H7 (cell line): ENCODE measurements at regions not wholly inside any gene's neighbourhood (a gene's known extent, or its start where the extent isn't known, plus 50 kb on each side); places are given as distances from the start of the nearest gene placed in this dataset.
A peak's percentile ranks its signal among the peaks of the same experiment; 100 is the strongest.
"Not testable (repeated sequence)": the region's sequence is repeated elsewhere in the genome, so short reads cannot be mapped to it uniquely, and the experiment has no call there.

ENCODE experiments used
- DNase-seq: peaks from one replicate; pipeline ENCODE4 v3.0.0; 2012
- H3K27me3 ChIP-seq: 2 replicates; pipeline ENCODE4 v1.6.0; 2011; ENCODE audit warnings: mild to moderate bottlenecking, low read length; ENCODE audit not compliant: control insufficient read depth, insufficient read depth
- H3K36me3 ChIP-seq: replicated peaks from 2 replicates; pipeline ENCODE4 v1.5.1; 2011; ENCODE audit warnings: low read length; ENCODE audit not compliant: control insufficient read depth, insufficient read depth
- H3K4me3 ChIP-seq: 2 replicates; pipeline ENCODE4 v1.5.1; 2011; ENCODE audit warnings: low read depth, mild to moderate bottlenecking, control low read depth, low read length, moderate library complexity; ENCODE audit not compliant: insufficient read depth

DNA sequence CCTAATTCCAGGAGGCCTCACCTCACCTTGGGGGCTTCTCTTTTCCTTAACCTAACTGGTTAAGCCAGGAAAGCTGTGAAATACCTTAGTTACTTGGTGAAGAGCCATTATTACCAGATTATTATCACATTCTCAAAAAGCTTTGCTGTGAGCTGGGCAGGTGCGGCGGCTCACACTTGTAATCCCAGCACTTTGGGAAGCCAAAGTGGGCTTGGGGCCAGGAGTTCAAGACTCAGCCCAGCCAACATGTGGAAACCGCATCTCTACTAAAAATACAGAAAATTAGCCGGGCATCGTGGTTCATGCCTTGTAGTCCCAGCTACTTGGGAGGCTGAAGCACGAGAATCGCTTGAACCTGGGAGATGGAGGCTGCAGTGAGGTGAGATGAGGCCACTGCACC is 102.4 kb upstream of the KLF6 start:
- no peaks in the 10 kb centered on the region for H3K27me3 ChIP-seq
- no peak for DNase-seq
- H3K4me3 ChIP-seq = no peak overlapping the region
- H3K36me3 ChIP-seq = no peaks in the 10 kb centered on the region; the same call in 1 of the 2 replicates

DNA sequence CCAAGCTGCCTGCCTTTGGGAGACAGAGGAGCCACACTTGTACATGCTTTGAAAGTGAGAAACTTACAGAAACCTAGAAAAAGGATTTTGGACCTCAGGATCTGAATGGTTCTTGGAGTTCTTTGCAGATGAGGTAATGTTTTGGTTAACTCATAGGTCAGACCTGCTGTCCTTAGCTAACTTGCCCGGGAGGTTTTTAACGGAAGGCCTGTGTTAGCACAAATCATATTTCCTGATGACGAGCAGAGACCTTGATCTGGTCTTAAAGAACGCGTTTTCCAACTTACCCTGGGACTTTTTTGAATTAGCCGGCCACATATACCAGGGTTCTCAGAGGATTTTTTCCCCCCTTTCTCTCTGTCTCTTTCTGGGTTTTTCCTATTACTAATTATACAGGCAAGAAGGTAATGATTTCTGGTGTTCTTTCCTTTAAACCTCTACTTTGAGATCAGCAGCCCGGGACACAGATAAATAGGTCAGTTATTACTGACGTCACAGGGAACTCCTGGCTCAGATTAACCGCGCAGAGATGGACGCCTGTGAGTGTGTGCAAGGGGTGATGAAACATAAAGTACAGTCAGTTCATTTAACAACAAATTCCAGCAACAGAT is 101.7 kb upstream of the KLF6 start:
- no peak for DNase-seq
- H3K4me3 ChIP-seq = no peak overlapping the region

DNA sequence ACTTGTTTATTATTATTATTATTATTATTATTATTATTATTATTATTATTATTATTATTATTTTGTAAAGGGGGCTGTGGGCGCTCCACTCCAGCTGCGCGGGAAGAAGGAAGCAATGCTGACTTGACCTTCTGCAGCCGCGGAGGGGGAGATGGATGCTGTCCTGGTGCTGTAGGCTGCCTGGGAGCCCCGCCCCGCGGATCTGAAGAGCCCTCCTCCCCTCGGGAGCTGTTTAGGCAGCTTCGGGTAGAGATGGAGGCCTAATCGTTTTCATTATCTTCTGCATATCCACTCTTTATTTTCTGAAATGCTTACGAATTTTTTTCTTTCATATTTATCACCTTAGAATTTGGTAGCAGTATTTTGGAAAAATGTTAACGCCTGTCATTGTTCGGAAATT is 101.2 kb upstream of the KLF6 start:
- Histone ChIP-seq H3K27me3 (no peaks in the 10 kb centered on the region), H3K4me3 (no peak overlapping the region), H3K36me3 (no peaks in the 10 kb centered on the region; the same call in 1 of the 2 replicates)
- peak; percentile 76 for DNase-seq

More for the DNA sequence above, 101.7 kb upstream of the KLF6 start:
- H3K27me3 ChIP-seq = no peaks in the 10 kb centered on the region
- no peaks in the 10 kb centered on the region; the same call in 1 of the 2 replicates for H3K36me3 ChIP-seq

DNA sequence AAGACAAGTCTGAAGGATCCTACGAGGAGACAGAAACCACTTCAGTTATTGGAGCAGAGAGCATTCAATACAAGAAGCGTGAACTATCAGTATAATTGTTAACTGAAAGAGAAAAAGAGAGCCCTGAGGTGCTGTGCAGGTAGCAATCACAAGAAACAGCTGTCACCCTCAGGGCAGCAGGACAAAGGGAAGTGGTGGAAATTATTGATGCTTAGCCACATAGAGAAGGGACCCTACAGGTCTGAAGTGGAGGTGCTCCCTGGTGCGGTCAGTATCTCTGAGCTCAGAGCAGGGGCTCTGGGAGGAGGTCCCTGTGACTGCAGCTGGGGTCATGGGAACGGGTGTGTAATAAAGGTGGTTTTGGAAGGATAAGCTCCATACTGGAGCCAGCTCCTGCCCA is 97.8 kb upstream of the KLF6 start:
- DNase-seq = no peak
- H3K36me3 ChIP-seq = no peaks in the 10 kb centered on the region
- no peaks in the 10 kb centered on the region for H3K27me3 ChIP-seq
- no peak overlapping the region for H3K4me3 ChIP-seq

DNA sequence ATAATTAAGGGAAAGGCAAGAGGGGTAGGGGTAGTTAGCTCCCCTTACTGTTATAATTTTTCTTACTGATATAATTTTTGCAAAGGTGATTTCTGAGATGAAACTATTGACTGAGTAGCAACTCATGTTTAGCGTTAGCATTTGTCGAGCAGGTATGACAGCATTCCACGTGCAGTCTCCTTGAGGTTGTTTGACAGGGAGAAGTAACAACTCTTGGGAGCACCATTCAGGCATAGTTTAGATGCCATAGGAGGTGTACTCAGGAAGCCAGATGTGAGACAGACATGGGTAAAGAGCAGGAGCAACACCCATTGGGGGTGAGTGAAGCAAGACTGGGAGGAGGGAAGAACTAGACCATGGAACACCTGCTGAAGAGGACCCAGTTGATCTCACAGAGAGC is 96.6 kb upstream of the KLF6 start:
- DNase-seq = no peak
- Histone ChIP-seq H3K27me3 (no peaks in the 10 kb centered on the region), H3K4me3 (no peak overlapping the region), H3K36me3 (no peaks in the 10 kb centered on the region)

DNA sequence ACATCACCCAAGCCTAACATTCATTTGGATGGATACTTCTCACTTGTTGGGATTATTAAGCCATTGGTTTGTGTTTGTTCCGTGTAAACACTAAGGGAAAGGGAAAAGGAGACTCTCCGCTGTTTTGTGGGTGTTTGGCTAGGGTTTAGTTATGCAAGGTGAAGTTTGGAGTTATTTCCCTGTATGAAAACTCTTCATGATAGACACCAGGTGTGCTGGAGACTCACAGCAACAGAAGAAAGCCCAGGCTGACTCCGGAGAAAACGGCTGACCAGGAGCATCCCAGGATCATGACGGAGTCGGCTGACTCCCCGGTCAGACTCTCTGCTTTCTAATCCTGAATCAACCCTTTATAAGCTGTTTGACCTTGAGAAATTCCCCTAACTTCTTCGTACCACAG is 94.1 kb upstream of the KLF6 start:
- Histone ChIP-seq H3K4me3 (no peak overlapping the region), H3K36me3 (no peaks in the 10 kb centered on the region), H3K27me3 (no peaks in the 10 kb centered on the region)
- DNase-seq = no peak

DNA sequence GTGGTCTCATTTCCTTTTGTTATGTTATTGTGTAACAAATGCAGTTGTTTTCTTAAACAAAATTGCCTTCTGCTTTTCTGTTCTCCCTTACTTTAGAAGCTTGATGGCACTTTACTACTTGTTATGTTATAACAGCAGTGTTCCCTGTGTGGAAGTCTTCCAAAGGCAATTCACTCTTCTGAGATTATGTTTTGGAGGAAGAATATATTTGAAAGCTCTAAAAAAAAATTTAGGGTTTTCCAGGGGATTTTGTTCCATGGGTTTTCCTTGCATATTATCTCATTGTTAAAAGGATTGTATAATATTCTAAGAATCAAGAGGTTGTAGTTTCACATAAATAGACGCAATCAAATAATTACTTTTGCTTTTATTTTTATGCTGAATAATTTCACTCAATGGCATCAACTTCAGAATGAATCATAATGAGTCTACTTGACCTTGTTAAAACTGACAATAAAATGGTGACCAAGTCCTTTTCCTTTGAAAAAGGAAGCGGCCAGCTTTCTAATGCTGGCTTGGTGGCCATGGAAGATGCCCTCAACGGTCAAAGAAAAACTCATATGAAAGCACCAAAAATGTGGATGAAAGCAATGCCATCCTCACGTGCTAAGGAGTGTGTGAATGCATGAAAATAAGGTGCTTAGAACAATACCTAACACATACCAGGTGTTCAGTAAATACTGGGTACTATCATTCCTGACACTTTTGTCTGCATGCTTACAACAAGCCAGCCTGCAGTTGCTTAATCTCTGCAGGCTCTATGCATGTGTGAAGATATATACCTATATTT is 92.4 kb upstream of the KLF6 start:
- no peak for DNase-seq
- Histone ChIP-seq H3K27me3 (no peaks in the 10 kb centered on the region), H3K4me3 (no peak overlapping the region), H3K36me3 (no peaks in the 10 kb centered on the region)

DNA sequence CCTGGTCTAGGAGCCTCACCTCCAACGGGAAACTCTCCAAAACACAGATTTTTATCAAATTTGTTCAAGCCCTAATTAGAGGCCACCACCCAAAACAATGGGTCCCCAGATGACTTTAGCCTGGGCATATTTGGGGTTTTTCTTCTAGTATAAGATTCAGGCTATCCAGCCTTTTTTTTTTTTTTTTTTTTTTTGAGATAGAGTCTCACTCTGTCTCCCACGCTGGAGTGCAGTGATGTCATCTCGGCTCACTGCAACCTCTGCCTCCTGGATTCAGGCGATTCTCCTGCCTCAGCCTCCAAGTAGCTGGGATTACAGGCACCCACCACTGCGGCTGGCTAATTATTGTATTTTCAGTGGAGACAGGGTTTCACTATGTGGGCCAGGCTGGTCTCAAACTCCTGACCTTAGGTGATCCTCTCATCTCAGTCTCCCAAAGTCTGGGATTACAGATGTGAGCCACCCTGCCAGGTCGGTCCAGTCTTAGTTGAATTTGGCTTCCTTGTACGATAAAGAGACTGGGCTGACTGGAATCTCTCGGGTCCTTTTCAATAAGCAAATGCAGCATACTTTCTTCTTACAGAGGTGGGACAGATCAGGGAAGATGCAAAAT is 91.4 kb upstream of the KLF6 start:
- no peak overlapping the region for H3K4me3 ChIP-seq
- no peak for DNase-seq
- H3K36me3 ChIP-seq = no peaks in the 10 kb centered on the region
- no peaks in the 10 kb centered on the region for H3K27me3 ChIP-seq

DNA sequence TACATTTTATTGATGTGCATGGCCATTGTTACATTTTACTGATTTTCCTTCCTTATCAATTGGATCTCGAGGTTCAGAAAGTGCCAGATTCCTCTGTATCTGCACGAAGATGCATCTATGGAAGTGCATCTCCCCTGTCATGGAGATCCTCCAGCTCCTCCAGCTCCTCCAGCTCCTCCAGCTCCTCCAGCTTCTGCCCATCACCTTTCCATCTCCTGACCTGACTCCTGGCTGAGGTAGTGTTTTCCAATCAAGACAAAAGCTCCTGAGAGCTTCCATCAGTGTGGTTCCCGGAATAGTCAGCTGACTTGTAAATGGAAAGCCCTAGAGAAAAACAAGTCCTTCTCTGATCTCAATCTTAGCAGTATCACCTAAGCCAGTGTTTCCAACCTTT is 90.8 kb upstream of the KLF6 start:
- no peaks in the 10 kb centered on the region for H3K36me3 ChIP-seq
- no peak for DNase-seq
- no peak overlapping the region for H3K4me3 ChIP-seq
- no peaks in the 10 kb centered on the region for H3K27me3 ChIP-seq

DNA sequence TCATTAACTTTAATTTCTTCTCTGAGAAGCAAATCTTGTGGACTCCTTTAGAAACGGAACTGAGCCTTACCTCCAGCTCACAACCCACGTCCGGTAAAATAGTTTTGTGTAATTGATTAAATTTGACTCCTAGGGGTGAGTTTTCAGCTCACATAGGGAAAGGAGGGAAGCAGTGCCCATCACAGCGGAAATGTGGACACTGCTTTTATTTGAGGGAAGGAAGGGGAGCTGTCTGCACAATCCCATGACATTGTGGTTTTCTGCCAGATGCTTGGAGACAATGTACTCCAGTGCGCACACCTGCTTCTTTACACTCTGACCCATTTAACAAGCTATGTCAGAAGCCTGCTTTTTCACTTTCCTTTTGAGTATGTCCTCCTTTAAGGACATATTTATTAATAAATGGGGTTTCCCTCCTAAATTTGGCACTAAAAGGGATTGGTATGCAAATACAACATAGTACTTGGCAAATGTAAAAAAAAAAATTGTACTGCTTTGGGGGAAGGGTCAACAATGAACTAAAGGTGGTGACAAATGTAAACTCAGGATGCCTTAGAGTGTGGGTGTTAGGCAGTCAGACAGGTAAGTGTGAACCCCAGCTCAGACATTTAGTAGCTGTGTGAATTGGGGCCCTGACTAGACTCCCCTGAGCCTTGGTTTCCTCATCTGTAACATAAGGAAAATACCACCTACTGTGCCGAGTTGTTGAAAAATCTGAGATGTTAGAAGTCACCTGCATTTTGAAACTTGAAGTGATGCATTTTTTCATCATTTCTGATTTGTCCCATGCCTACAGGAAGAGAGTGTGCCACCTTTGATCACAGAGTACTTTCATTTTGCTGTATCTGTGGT is 90.2 kb upstream of the KLF6 start:
- Histone ChIP-seq H3K4me3 (no peak overlapping the region), H3K36me3 (no peaks in the 10 kb centered on the region), H3K27me3 (no peaks in the 10 kb centered on the region)
- DNase-seq = no peak

DNA sequence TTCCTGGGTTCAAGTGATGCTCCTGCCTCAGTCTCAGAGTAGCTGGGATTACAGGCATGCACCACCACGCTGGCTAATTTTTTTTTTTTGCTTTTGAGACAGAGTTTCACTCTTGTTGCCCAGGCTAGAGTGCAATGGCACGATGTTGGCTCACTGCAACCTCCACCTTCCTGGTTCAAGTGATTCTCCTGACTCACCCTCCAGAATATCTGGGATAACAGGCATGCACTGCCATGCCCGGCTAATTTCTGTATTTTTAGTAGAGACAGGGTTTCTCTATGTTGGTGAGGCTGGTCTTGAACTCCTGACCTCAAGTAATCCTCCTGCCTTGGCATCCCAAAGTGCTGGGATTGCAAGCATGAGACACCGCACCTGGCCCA is 89.6 kb upstream of the KLF6 start:
- H3K36me3 ChIP-seq, H3K27me3 ChIP-seq, H3K4me3 ChIP-seq, DNase-seq: not testable (repeated sequence)

DNA sequence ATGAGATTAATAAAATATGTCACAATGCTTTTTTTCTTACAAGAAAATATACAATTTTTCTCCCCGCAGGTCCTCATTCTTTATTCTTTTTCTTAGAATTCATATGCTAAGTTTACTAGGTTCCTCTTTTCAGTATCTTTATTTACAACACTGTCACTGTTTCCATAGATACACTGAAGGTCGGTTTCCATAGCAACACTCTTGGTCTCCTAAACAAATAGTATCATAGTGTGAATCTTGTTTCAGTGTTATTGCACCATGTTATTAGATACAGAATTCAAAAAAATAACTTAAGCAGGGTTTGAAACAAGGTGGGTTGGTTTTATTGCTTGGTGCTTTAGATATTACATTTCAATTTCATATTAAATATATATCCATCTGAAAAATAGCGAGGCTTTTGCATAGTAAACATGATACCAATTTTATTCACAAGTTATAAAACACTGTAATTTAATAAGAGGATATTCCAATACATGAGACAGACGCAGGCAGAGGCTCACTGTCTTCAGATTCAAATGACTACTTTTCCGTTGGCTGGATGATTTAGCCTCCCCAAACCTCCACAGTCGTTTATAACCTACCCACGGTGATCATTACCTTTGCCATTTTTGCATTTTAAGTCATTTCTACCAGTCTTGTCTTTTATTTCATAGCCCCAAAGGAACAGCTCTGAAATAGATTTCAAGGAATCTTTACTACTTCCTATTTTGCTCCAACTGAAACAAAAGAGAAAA is 88.9 kb upstream of the KLF6 start:
- DNase-seq = peak; percentile 41
- Histone ChIP-seq H3K4me3 (no peak overlapping the region), H3K36me3 (no peaks in the 10 kb centered on the region), H3K27me3 (no peaks in the 10 kb centered on the region)

DNA sequence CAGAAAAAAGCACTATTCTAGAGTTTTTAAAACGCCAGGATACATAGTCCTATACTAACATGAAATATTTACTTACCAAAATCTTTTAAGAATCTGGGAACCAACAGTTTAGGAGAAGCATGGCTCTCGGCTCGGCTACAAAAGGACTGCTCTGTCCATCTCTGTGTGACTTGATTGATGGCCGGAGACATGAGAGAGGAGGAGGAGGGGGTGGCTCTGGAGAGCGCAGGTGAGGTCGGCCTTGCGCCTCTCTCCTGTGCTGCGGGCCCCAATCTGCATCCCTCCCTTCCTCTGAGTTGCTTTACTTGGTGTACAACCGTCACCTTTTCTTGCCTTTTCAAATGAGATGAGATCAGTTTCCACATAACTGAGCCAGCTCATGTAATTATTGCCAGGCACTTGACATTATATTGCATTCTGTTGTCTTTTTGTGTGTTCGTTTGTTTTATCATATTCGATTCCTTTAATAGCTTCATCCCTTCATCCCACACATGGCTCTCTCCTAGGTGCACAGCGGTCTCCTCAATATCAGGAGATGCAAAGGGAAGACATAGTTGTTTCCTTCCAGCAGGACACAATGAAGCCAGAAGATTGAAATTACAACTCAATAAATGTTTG is 87.8 kb upstream of the KLF6 start:
- no peak for DNase-seq
- H3K36me3 ChIP-seq = no peaks in the 10 kb centered on the region
- H3K4me3 ChIP-seq = no peak overlapping the region
- no peaks in the 10 kb centered on the region for H3K27me3 ChIP-seq
